H1 (cell line): ENCODE measurements at regions not wholly inside any gene's neighbourhood (a gene's known extent, or its start where the extent isn't known, plus 50 kb on each side); places are given as distances from the start of the nearest gene placed in this dataset.

Source experiments
- CTCF ChIA-PET: fragments of 300-600 bp; sonication (Branson Sonifier 250); formaldehyde crosslinking; loops from one replicate; lab custom pipeline; 2021; ENCODE audit not compliant: partially characterized antibody; lab: Charles Lee
- POLR2A ChIA-PET: fragments of 300-600 bp; sonication (Branson Sonifier 250); formaldehyde crosslinking; loops from one replicate; lab custom pipeline; 2021; ENCODE audit warnings: inconsistent platforms; ENCODE audit not compliant: partially characterized antibody; lab: Charles Lee
- DNase-seq, 2 experiments: peaks; one replicate each; pipeline versions ENCODE4 v3.0.0 to v3.0.0-alpha.2; 2010 to 2022; ENCODE audit warnings: low spot score in 2 of 2, low read depth in 1 of 2, mixed read lengths in 1 of 2
- FAIRE-seq: peaks from 2 replicates; lab custom pipeline; 2011; peaks lifted over from hg19 to GRCh38; lab: Jason Lieb, UNC
- H2AFZ ChIP-seq: 2 replicates; pipeline ENCODE4 v1.8.1; 2012; ENCODE audit warnings: low read length, inconsistent platforms
- H2AK5ac ChIP-seq: 2 replicates; pipeline ENCODE4 v1.6.1; 2013; ENCODE audit warnings: low read depth, low read length
- H2BK120ac ChIP-seq: replicated peaks from 2 replicates; pipeline ENCODE3; 2013; ENCODE audit warnings: low read depth, low read length, inconsistent platforms
- H2BK12ac ChIP-seq: 2 replicates; pipeline ENCODE4 v1.6.1; 2013; ENCODE audit warnings: low read depth, low read length
- H2BK15ac ChIP-seq: 2 replicates; pipeline ENCODE4 v1.6.1; 2013; ENCODE audit warnings: low read length
- H2BK20ac ChIP-seq: 2 replicates; pipeline ENCODE4 v1.6.1; 2013; ENCODE audit warnings: low read length
- H2BK5ac ChIP-seq: 2 replicates; pipeline ENCODE4 v1.6.1; 2013; ENCODE audit warnings: low read depth, low read length
- H3K14ac ChIP-seq: 2 replicates; pipeline ENCODE4 v1.6.1; 2013; ENCODE audit warnings: inconsistent platforms; ENCODE audit not compliant: insufficient read length
- H3K18ac ChIP-seq: 2 replicates; pipeline ENCODE4 v1.6.1; 2013; ENCODE audit warnings: low read length; ENCODE audit errors: extremely low read depth
- H3K23ac ChIP-seq: 2 replicates; pipeline ENCODE4 v1.6.1; 2013; ENCODE audit warnings: inconsistent platforms; ENCODE audit not compliant: insufficient read length
- H3K23me2 ChIP-seq: 2 replicates; pipeline ENCODE4 v1.6.1; 2013; ENCODE audit warnings: low read depth, low read length
- H3K27ac ChIP-seq: 2 replicates; pipeline ENCODE4 v1.6.1; 2011; ENCODE audit warnings: low read depth, low read length, inconsistent platforms
- H3K27me3 ChIP-seq, 4 experiments: replicated peaks in 1 of 4; 1 replicate in 1 of 4; 2 replicates in 3 of 4; pipeline versions ENCODE4 v1.6.1 to v1.8.1; 2011 to 2013; ENCODE audit warnings: low read length in 3 of 4, mild to moderate bottlenecking in 3 of 4, inconsistent platforms in 2 of 4, mixed read lengths in 2 of 4, moderate library complexity in 1 of 4; ENCODE audit not compliant: control insufficient read depth in 3 of 4, insufficient read depth in 3 of 4; ENCODE audit errors: extremely low read depth in 1 of 4
- H3K36me3 ChIP-seq, 4 experiments: 2 replicates each; pipeline versions ENCODE4 v1.6.1 to v1.8.1; 2011 to 2013; ENCODE audit warnings: mild to moderate bottlenecking in 4 of 4, low read length in 3 of 4, moderate library complexity in 2 of 4, control low read depth in 1 of 4, inconsistent platforms in 1 of 4; ENCODE audit not compliant: insufficient read depth in 4 of 4, control insufficient read depth in 2 of 4
- H3K4ac ChIP-seq: replicated peaks from 2 replicates; pipeline ENCODE3; 2013; ENCODE audit warnings: low read length, low read depth, mixed read lengths, inconsistent platforms; ENCODE audit not compliant: insufficient read length
- H3K4me1 ChIP-seq, 4 experiments: replicated peaks in 1 of 4; 1 replicate in 1 of 4; 2 replicates in 3 of 4; pipeline versions ENCODE4 v1.6.1 to v1.8.1; 2011 to 2013; ENCODE audit warnings: low read length in 3 of 4, inconsistent platforms in 2 of 4, mixed read lengths in 1 of 4; ENCODE audit not compliant: insufficient read depth in 4 of 4, control insufficient read depth in 3 of 4
- H3K4me2 ChIP-seq, 2 experiments: 2 replicates each; pipeline versions ENCODE4 v1.6.1 to v1.8.1; 2011 to 2013; ENCODE audit warnings: low read depth in 2 of 2, low read length in 2 of 2, control low read depth in 1 of 2, inconsistent platforms in 1 of 2, mild to moderate bottlenecking in 1 of 2; ENCODE audit not compliant: insufficient read depth in 1 of 2
- H3K4me3 ChIP-seq, 4 experiments: fragments of 200-600, 300-600 bp in 1 of 4; sonication (generic), shearing (Covaris generic), sonication (Bioruptor Twin) in 1 of 4; 2 replicates each; pipeline versions ENCODE4 v1.5.1 to v1.8.1; 2011 to 2016; ENCODE audit warnings: low read length in 4 of 4, low read depth in 3 of 4, control low read depth in 2 of 4, inconsistent platforms in 2 of 4, mild to moderate bottlenecking in 2 of 4, mixed read lengths in 1 of 4, moderate library complexity in 1 of 4; ENCODE audit not compliant: insufficient read depth in 2 of 4; ENCODE audit errors: extremely low read depth in 1 of 4
- H3K56ac ChIP-seq: replicated peaks from 2 replicates; pipeline ENCODE3; 2013; ENCODE audit warnings: low read depth, mild to moderate bottlenecking, mixed read lengths, low read length, inconsistent platforms; ENCODE audit not compliant: insufficient read length
- H3K79me1 ChIP-seq: 2 replicates; pipeline ENCODE4 v1.6.1; 2013; ENCODE audit warnings: low read depth, low read length, control low read depth
- H3K79me2 ChIP-seq, 2 experiments: 2 replicates each; pipeline versions ENCODE4 v1.6.1 to v1.8.1; 2012 to 2013; ENCODE audit warnings: low read length in 2 of 2, mild to moderate bottlenecking in 2 of 2, inconsistent platforms in 1 of 2; ENCODE audit not compliant: insufficient read depth in 2 of 2, control insufficient read depth in 1 of 2
- H3K9ac ChIP-seq, 4 experiments: replicated peaks in 1 of 4; 1 replicate in 1 of 4; 2 replicates in 3 of 4; pipeline versions ENCODE4 v1.6.1 to v1.8.1; 2011 to 2013; ENCODE audit warnings: low read depth in 3 of 4, low read length in 3 of 4, control low read depth in 2 of 4, mild to moderate bottlenecking in 2 of 4, moderate library complexity in 2 of 4, inconsistent platforms in 1 of 4; ENCODE audit errors: extremely low read depth in 1 of 4
- H3K9me3 ChIP-seq, 2 experiments: 2 replicates each; pipeline versions ENCODE4 v1.6.1 to v1.8.1; 2012 to 2013; ENCODE audit warnings: mild to moderate bottlenecking in 2 of 2, moderate library complexity in 2 of 2, control low read depth in 1 of 2, inconsistent platforms in 1 of 2, low read depth in 1 of 2, low read length in 1 of 2, mixed read lengths in 1 of 2; ENCODE audit not compliant: insufficient read depth in 2 of 2
- H4K20me1 ChIP-seq, 2 experiments: replicated peaks in 1 of 2; 2 replicates each; pipeline versions ENCODE3 to v1.8.1; 2011 to 2013; ENCODE audit warnings: inconsistent platforms in 2 of 2, low read length in 2 of 2, mild to moderate bottlenecking in 1 of 2; ENCODE audit not compliant: insufficient read depth in 2 of 2, control insufficient read depth in 1 of 2
- H4K5ac ChIP-seq: 2 replicates; pipeline ENCODE4 v1.6.1; 2013; ENCODE audit warnings: low read length, low read depth, mixed read lengths, inconsistent platforms; ENCODE audit not compliant: insufficient read length
- H4K8ac ChIP-seq: 2 replicates; pipeline ENCODE4 v1.8.0; 2013; ENCODE audit warnings: mild to moderate bottlenecking, moderate library complexity, low read length, inconsistent platforms; ENCODE audit not compliant: insufficient read depth; ENCODE audit errors: extremely low read depth
- H4K91ac ChIP-seq: replicated peaks from 2 replicates; pipeline ENCODE3; 2013; ENCODE audit warnings: low read length, mixed read lengths, inconsistent platforms; ENCODE audit not compliant: insufficient read length
- FOSL1 ChIP-seq: IDR thresholded peaks from 2 replicates; pipeline ENCODE4 v1.6.1; 2011; ENCODE audit warnings: mild to moderate bottlenecking, low read depth, low read length, moderate library complexity; ENCODE audit not compliant: insufficient read depth
- PHF8 ChIP-seq: fragments of 200-600 bp; sonication (generic); conservative IDR thresholded peaks from 2 replicates; pipeline ENCODE4 v1.7.1; 2012; ENCODE audit warnings: low read depth, mild to moderate bottlenecking, inconsistent platforms, low read length, moderate library complexity
- POLR2AphosphoS5 ChIP-seq: IDR thresholded peaks from 2 replicates; pipeline ENCODE4 v1.6.1; 2011; ENCODE audit warnings: low read depth, low read length
- RXRA ChIP-seq: IDR thresholded peaks from 2 replicates; pipeline ENCODE4 v1.6.1; 2011; ENCODE audit warnings: low read depth, mild to moderate bottlenecking, low read length, moderate library complexity; ENCODE audit not compliant: insufficient read depth
- TBP ChIP-seq: IDR thresholded peaks from 2 replicates; pipeline ENCODE4 v1.6.1; 2011; ENCODE audit warnings: low read depth, low read length, improper control_type of control experiment
- WGBS, 2 experiments: shearing (Covaris generic) in 1 of 2; methylation state at CpG; one replicate each; pipeline versions ENCODE4 v1.1.6 to v1.1.7; 2013 to 2015; ENCODE audit warnings: low lambda C conversion rate in 2 of 2, mixed read lengths in 2 of 2, inconsistent platforms in 1 of 2, low coverage in 1 of 2, missing lambda C conversion rate in 1 of 2; ENCODE audit not compliant: insufficient replicate concordance in 2 of 2, insufficient coverage in 1 of 2, insufficient read length in 1 of 2; ENCODE audit errors: extremely low coverage in 1 of 2, missing lambda C conversion rate in 1 of 2; 5-methylcytosine and 5-hydroxymethylcytosine counted together

GRCh38 chr10:53091574-53091973 is 319.0 kb upstream of the MBL2 start:
- Histone ChIP-seq H2AK5ac (no peak overlapping the region), H4K8ac (no peak overlapping the region), H3K4me1 (no peaks in the 10 kb centered on the region), H2AFZ (no peak overlapping the region), H2BK5ac (no peak overlapping the region), H4K5ac (no peak overlapping the region), H4K20me1 (no peaks in the 10 kb centered on the region), H3K14ac (no peak overlapping the region), H3K4me3 (no peak overlapping the region), H3K9me3 (0 out of 4 replicates have a peak, but pooled peaks cover 0 to 2% of the 10 kb centered on the region in 2 experiments), H3K9ac (no peak overlapping the region), H3K36me3 (no peaks in the 10 kb centered on the region; a peak in 1 of 8 replicates), H2BK20ac (no peak overlapping the region), H3K79me1 (no peaks in the 10 kb centered on the region), H3K18ac (no peak overlapping the region), H2BK15ac (no peak overlapping the region), H3K27ac (no peak overlapping the region), H3K4me2 (no peak overlapping the region), H4K91ac (no peak overlapping the region), H3K79me2 (no peaks in the 10 kb centered on the region), H3K23me2 (no peaks in the 10 kb centered on the region)
- ChIA-PET CTCF (interaction anchor here (1.2 kb wide), 1 partner anchor 9 kb away, joined by 4 read pairs; no protein-coding TSS in a partner anchor), POLR2A (no interaction called here)
- DNase-seq (no peak), FAIRE-seq (no peak)
- TF ChIP-seq RXRA (no peak), PHF8 (no peak), POLR2AphosphoS5 (no peak), FOSL1 (no peak), TBP (no peak)
- TF ChIP-seq, all 59 proteins: peak for 0
- H3K56ac ChIP-seq: no peak overlapping the region
- H2BK12ac ChIP-seq: no peak overlapping the region
- no peaks in the 10 kb centered on the region for H3K27me3 ChIP-seq
- peak overlapping the region; percentile 88 for H2BK120ac ChIP-seq
- H3K23ac ChIP-seq: no peak overlapping the region
- WGBS, 2 experiments: 84% methylated on average over 4 of the region's 4 CpGs; no CpG with 5 or more reads in 1 of the 2 experiments
- H3K4ac ChIP-seq: no peak overlapping the region
